ENCODE measurements at regions not wholly inside any gene's neighbourhood (a gene's known extent, or its start where the extent isn't known, plus 50 kb on each side); places are given as distances from the start of the nearest gene placed in this dataset.

DNA sequence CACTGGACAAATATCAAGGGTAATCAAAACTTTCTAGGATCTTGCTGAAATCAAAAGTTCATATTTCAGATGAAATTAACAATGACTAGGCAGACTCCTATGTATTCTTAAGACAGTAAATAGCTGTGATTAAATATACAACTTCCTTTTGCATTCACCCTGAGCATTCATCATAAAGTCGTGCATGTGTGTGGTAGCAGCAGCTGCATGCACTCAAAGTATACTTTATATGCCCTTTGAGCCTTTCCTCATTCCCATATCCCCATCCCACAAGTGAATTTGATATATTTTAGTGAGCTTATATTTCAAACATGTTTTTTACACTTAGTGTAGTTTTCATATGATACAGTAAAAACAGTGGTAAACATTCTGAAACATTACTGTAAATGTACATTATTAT lies 959.0 kb downstream of the C4orf33 start:
- TF ChIP-seq ZFP30 (CRISPR knock-in tag; IDR thresholded peaks at IDR 0.05), result no peak
- no peak for TF ChIP-seq ZNF565 (CRISPR knock-in tag; conservative IDR thresholded peaks at IDR 0.05; ENCODE audit: low read depth)
- no peak for TF ChIP-seq RARB (CRISPR knock-in tag; IDR thresholded peaks at IDR 0.05)
- no peak for TF ChIP-seq OSR1 (CRISPR knock-in tag; IDR thresholded peaks at IDR 0.05)
- TF ChIP-seq ESRRG (CRISPR knock-in tag; IDR thresholded peaks at IDR 0.05), result no peak
- TF ChIP-seq SNAI2 (CRISPR knock-in tag; IDR thresholded peaks at IDR 0.05), result no peak
- TF ChIP-seq PPARA (CRISPR knock-in tag; IDR thresholded peaks at IDR 0.05; ENCODE audit: borderline replicate concordance), result no peak
- TF ChIP-seq, protein P1, sequence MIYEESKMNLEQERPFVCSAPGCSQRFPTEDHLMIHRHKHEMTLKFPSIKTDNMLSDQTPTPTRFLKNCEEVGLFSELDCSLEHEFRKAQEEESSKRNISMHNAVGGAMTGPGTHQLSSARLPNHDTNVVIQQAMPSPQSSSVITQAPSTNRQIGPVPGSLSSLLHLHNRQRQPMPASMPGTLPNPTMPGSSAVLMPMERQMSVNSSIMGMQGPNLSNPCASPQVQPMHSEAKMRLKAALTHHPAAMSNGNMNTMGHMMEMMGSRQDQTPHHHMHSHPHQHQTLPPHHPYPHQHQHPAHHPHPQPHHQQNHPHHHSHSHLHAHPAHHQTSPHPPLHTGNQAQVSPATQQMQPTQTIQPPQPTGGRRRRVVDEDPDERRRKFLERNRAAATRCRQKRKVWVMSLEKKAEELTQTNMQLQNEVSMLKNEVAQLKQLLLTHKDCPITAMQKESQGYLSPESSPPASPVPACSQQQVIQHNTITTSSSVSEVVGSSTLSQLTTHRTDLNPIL (CRISPR knock-in tag; IDR thresholded peaks at IDR 0.05; ENCODE audit: low read depth), result no peak
